ENCODE measurements at regions not wholly inside any gene's neighbourhood (a gene's known extent, or its start where the extent isn't known, plus 50 kb on each side); places are given as distances from the start of the nearest gene placed in this dataset.

DNA sequence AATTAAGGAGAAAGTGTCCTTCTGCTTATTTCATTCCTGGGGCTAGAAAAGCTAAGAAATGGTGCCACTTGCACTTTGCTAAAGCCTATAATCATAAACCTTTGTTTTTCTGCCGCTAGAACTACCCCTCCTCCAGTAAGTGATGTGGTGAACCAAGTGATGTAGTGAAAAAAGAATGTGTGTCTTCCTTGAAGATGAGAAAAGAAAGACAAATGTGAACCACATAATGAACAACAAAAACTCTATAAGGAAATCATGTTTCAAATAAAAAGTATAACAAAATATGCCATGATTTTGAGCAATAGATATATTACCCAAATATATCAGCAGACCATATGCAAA is 179.0 kb upstream of the SGCD start:
- ChIA-PET POLR2A (ENCODE audit: unreplicated experiment) (no interaction called here), CTCF (no interaction called here)
- Histone ChIP-seq H3K4me3 (no peak overlapping the region), H3F3A (ENCODE audit: insufficient read depth, low read depth) (no peaks in the 10 kb centered on the region), H3K4me2 (no peak overlapping the region), H3K4me1 (replicated peaks; ENCODE audit: insufficient read depth) (no peaks in the 10 kb centered on the region), H3K27me3 (ENCODE audit: insufficient read depth, low read depth) (no peaks in the 10 kb centered on the region), H3K27ac (no peak overlapping the region), H4K20me1 (ENCODE audit: insufficient read depth) (no peaks in the 10 kb centered on the region), H3K9me2 (ENCODE audit: insufficient read depth) (no peaks in the 10 kb centered on the region), H2AFZ (no peak overlapping the region), H3K36me3 (ENCODE audit: low read depth) (no peaks in the 10 kb centered on the region), H3K79me2 (ENCODE audit: low read depth) (no peaks in the 10 kb centered on the region), H3K9me3 (ENCODE audit: insufficient read depth, low read depth) (no peaks in the 10 kb centered on the region)
- no peak for DNase-seq
- no TSS peak for BruUV-seq (replicated peaks)
- intact Hi-C loops (cut with micrococcal nuclease; ENCODE audit: unreplicated experiment) = no loop called here
- no peak for TF ChIP-seq EZH2 (IDR thresholded peaks at IDR 0.05; ENCODE audit: low read depth)
- TF ChIP-seq, protein P1, sequence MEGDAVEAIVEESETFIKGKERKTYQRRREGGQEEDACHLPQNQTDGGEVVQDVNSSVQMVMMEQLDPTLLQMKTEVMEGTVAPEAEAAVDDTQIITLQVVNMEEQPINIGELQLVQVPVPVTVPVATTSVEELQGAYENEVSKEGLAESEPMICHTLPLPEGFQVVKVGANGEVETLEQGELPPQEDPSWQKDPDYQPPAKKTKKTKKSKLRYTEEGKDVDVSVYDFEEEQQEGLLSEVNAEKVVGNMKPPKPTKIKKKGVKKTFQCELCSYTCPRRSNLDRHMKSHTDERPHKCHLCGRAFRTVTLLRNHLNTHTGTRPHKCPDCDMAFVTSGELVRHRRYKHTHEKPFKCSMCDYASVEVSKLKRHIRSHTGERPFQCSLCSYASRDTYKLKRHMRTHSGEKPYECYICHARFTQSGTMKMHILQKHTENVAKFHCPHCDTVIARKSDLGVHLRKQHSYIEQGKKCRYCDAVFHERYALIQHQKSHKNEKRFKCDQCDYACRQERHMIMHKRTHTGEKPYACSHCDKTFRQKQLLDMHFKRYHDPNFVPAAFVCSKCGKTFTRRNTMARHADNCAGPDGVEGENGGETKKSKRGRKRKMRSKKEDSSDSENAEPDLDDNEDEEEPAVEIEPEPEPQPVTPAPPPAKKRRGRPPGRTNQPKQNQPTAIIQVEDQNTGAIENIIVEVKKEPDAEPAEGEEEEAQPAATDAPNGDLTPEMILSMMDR (conservative IDR thresholded peaks at IDR 0.05) = no peak

DNA sequence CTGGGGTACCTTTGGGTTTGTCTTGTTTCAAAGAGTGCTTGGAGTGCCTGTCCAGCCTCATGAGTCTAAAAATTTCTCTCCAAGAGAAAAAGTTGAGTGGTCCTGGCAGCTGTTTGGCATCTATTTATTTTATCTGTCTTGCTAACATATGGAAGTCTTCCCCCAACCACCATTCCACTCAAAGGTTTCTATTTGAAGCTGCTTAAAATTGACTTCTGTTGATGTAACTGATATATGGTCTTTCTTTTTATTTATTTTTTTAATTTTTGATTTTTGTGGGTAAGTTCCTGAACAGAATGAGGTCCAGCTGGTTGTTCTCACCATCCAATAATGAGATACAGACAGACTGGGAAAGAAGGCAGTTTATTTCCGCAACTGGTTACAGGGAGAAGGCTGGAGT is 178.7 kb upstream of the SGCD start:
- Histone ChIP-seq H3K9me2 (ENCODE audit: insufficient read depth) (no peaks in the 10 kb centered on the region), H2AFZ (no peak overlapping the region), H3F3A (ENCODE audit: insufficient read depth, low read depth) (no peaks in the 10 kb centered on the region), H3K36me3 (ENCODE audit: low read depth) (no peaks in the 10 kb centered on the region), H4K20me1 (ENCODE audit: insufficient read depth) (no peaks in the 10 kb centered on the region), H3K79me2 (ENCODE audit: low read depth) (no peaks in the 10 kb centered on the region), H3K9me3 (ENCODE audit: insufficient read depth, low read depth) (no peaks in the 10 kb centered on the region), H3K27me3 (ENCODE audit: insufficient read depth, low read depth) (no peaks in the 10 kb centered on the region), H3K27ac (no peak overlapping the region), H3K4me2 (no peak overlapping the region), H3K4me3 (no peak overlapping the region), H3K4me1 (replicated peaks; ENCODE audit: insufficient read depth) (no peaks in the 10 kb centered on the region)
- ChIA-PET POLR2A (ENCODE audit: unreplicated experiment) (no interaction called here), CTCF (no interaction called here)
- no TSS peak for BruUV-seq (replicated peaks)
- no peak for DNase-seq
- intact Hi-C loops (cut with micrococcal nuclease; ENCODE audit: unreplicated experiment) = no loop called here
- TF ChIP-seq EZH2 (IDR thresholded peaks at IDR 0.05; ENCODE audit: low read depth) = no peak
- TF ChIP-seq, protein P1 (conservative IDR thresholded peaks at IDR 0.05) = no peak

DNA sequence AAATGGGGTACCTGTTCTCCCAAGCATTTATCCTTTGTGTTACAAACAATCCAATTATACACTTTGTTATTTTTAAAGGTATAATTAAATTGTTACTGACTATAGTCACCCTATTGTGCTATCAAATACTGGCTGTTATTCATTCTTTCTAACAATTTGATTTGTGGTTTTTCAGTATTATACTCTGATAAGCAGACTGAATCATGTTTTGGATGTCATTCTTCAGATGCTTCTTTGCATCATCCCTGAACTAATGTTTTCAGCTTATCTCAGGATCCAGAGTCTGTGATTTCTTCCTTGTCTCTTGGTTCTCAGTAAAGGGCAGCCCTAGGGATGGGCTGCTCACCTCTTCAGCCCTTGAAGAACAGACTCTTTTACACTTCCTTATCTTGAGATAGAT is 177.8 kb upstream of the SGCD start:
- H3K79me2 ChIP-seq (ENCODE audit: low read depth) = no peaks in the 10 kb centered on the region
- H3F3A ChIP-seq (ENCODE audit: insufficient read depth, low read depth) = no peaks in the 10 kb centered on the region
- intact Hi-C loops (cut with micrococcal nuclease; ENCODE audit: unreplicated experiment) = no loop called here
- no peaks in the 10 kb centered on the region for H4K20me1 ChIP-seq (ENCODE audit: insufficient read depth)
- no peak overlapping the region for H3K4me2 ChIP-seq
- no peaks in the 10 kb centered on the region for H3K9me2 ChIP-seq (ENCODE audit: insufficient read depth)
- POLR2A ChIA-PET (ENCODE audit: unreplicated experiment) = no interaction called here
- DNase-seq = no peak
- no peak for TF ChIP-seq EZH2 (IDR thresholded peaks at IDR 0.05; ENCODE audit: low read depth)
- TF ChIP-seq, protein P1 (conservative IDR thresholded peaks at IDR 0.05) = no peak
- no peaks in the 10 kb centered on the region for H3K27me3 ChIP-seq (ENCODE audit: insufficient read depth, low read depth)
- CTCF ChIA-PET = no interaction called here
- H3K36me3 ChIP-seq (ENCODE audit: low read depth) = no peaks in the 10 kb centered on the region
- H3K4me3 ChIP-seq = no peak overlapping the region
- no TSS peak for BruUV-seq (replicated peaks)
- H2AFZ ChIP-seq = no peak overlapping the region
- no peaks in the 10 kb centered on the region for H3K9me3 ChIP-seq (ENCODE audit: insufficient read depth, low read depth)
- no peak overlapping the region for H3K27ac ChIP-seq
- H3K4me1 ChIP-seq (replicated peaks; ENCODE audit: insufficient read depth) = no peaks in the 10 kb centered on the region

Data from PC-9 (cell line).